ENCODE measurements at regions not wholly inside any gene's neighbourhood (a gene's known extent, or its start where the extent isn't known, plus 50 kb on each side); places are given as distances from the start of the nearest gene placed in this dataset.

DNA sequence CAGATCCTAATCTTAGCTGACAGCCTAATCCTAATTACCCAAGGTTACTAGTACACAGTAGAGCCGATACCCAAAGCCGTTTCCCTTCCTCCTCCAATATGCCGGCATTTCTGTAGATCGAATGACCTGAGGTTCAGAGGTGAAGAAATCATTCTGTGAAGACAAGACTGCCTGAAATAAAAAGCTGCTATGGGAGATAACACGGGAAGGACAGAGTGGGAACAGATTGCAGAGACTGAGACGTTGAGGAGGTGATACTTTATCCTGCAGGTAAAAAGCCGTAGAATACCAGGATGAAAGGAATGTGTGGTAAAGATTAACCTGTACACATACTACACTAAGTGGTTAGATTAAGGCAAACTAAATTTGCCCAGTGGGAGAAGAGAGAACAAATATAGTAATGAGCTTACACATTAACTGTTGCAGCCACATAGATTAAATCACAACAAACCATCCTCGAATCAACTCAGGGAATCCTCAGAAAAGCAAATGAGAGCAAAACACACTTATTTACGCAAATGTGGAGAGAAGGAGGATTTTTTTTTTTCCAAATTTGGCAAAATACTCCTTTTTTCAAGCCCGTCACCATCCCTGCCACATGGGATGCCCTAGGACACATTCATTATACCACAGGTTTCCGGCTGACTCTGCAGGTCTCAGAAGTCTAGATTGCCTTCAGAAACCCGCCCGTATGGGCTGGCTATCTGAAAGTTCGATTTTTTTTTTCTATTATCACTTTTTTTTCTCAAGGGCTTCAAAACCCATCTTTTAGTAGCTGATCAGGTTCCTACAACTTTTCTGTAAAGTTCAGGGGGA lies 188.0 kb downstream of the TTC8 start:
- Histone ChIP-seq H4K8ac (ENCODE audit: extremely low read depth, insufficient read depth, low read length) (no peak overlapping the region), H3K79me1 (ENCODE audit: low read depth, low read length) (no peaks in the 10 kb centered on the region), H3K4me1 (replicated peaks in 1 of 4; ENCODE audit: control insufficient read depth in 3 of 4, insufficient read depth in 4 of 4, low read length in 3 of 4) (no peaks in the 10 kb centered on the region), H3K56ac (replicated peaks; ENCODE audit: insufficient read length, low read depth, low read length) (no peak overlapping the region), H3K9me3 (ENCODE audit: insufficient read depth in 2 of 2, low read depth in 1 of 2, low read length in 1 of 2) (0 out of 4 replicates have a peak, but pooled peaks cover 0 to 2% of the 10 kb centered on the region in 2 experiments), H3K27me3 (replicated peaks in 1 of 4; ENCODE audit: control insufficient read depth in 3 of 4, extremely low read depth in 1 of 4, insufficient read depth in 3 of 4, low read length in 3 of 4) (no peaks in the 10 kb centered on the region), H2BK12ac (ENCODE audit: low read depth, low read length) (no peak overlapping the region), H4K5ac (ENCODE audit: insufficient read length, low read depth, low read length) (no peak overlapping the region), H3K14ac (ENCODE audit: insufficient read length) (no peak overlapping the region), H4K20me1 (replicated peaks in 1 of 2; ENCODE audit: control insufficient read depth in 1 of 2, insufficient read depth in 2 of 2, low read length in 2 of 2) (no peaks in the 10 kb centered on the region), H2BK20ac (ENCODE audit: low read length) (no peak overlapping the region), H3K4ac (replicated peaks; ENCODE audit: insufficient read length, low read depth, low read length) (no peak overlapping the region), H3K79me2 (ENCODE audit: control insufficient read depth in 1 of 2, insufficient read depth in 2 of 2, low read length in 2 of 2) (no peaks in the 10 kb centered on the region), H4K91ac (replicated peaks; ENCODE audit: insufficient read length, low read length) (no peak overlapping the region), H3K27ac (ENCODE audit: low read depth, low read length) (no peak overlapping the region), H2BK15ac (ENCODE audit: low read length) (no peak overlapping the region), H2BK120ac (replicated peaks; ENCODE audit: low read depth, low read length) (no peak overlapping the region), H3K9ac (replicated peaks in 1 of 4; ENCODE audit: extremely low read depth in 1 of 4, low read depth in 3 of 4, low read length in 3 of 4) (peak overlapping the region in 1 of 4 experiments; percentile 34; a peak in 1 of 7 replicates), H3K18ac (ENCODE audit: extremely low read depth, low read length) (no peak overlapping the region), H2AK5ac (ENCODE audit: low read depth, low read length) (no peak overlapping the region), H2AFZ (ENCODE audit: low read length) (peak overlapping the region; percentile 61; the same call in 1 of the 2 replicates), H3K23ac (ENCODE audit: insufficient read length) (no peak overlapping the region), H3K4me2 (ENCODE audit: insufficient read depth in 1 of 2, low read depth in 2 of 2, low read length in 2 of 2) (no peak overlapping the region), H3K36me3 (ENCODE audit: control insufficient read depth in 2 of 4, insufficient read depth in 4 of 4, low read length in 3 of 4) (no peaks in the 10 kb centered on the region), H3K23me2 (ENCODE audit: low read depth, low read length) (no peaks in the 10 kb centered on the region), H2BK5ac (ENCODE audit: low read depth, low read length) (no peak overlapping the region), H3K4me3 (ENCODE audit: extremely low read depth in 1 of 4, insufficient read depth in 2 of 4, low read depth in 3 of 4, low read length in 4 of 4) (no peak overlapping the region)
- TF ChIP-seq SP4 (IDR thresholded peaks at IDR 0.05; ENCODE audit: low read length) (no peak), SIX5 (IDR thresholded peaks at IDR 0.05; ENCODE audit: low read depth, low read length) (no peak)
- no peak for DNase-seq (ENCODE audit: low read depth in 1 of 2, low spot score in 2 of 2)
- ChIA-PET CTCF (ENCODE audit: partially characterized antibody) (interaction anchor here (0.6 to 2.5 kb wide), 23 partner anchors 9 to 1290 kb away, joined by 3 to 13 read pairs (median 3); no protein-coding TSS in a partner anchor), POLR2A (ENCODE audit: partially characterized antibody) (interaction anchor here (0.6 kb wide), 1 partner anchor 384 kb away, joined by 3 read pairs; no protein-coding TSS in a partner anchor)
- WGBS, 2 experiments (ENCODE audit: extremely low coverage in 1 of 2, insufficient coverage in 1 of 2, insufficient read length in 1 of 2, insufficient replicate concordance in 2 of 2, low coverage in 1 of 2, low lambda C conversion rate in 2 of 2, missing lambda C conversion rate in 1 of 2) = 91% methylated on average over 14 of the region's 14 CpGs; no CpG with 5 or more reads in 1 of the 2 experiments
- FAIRE-seq = no peak

Data from H1 (cell line).